MCF 10A (cell line): ENCODE measurements at regions not wholly inside any gene's neighbourhood (a gene's known extent, or its start where the extent isn't known, plus 50 kb on each side); places are given as distances from the start of the nearest gene placed in this dataset.

ENCODE experiments used
- BruUV-seq: library from RNA; stranded (reverse); fragments of 400-500 nt; replicated peaks from 2 replicates; lab custom pipeline; 2021; lab: Mats Ljungman, UMichigan
- CTCF ChIA-PET: fragments of 300-600 bp; sonication (Branson Sonifier 250); formaldehyde crosslinking; extraction: SDS; loops from one replicate; lab custom pipeline; 2021; ENCODE audit warnings: antibody characterized with exemption, inconsistent platforms; lab: Yijun Ruan, JAX
- POLR2A ChIA-PET: fragments of 300-600, 350-650 bp; sonication (Branson Sonifier 250); formaldehyde crosslinking; extraction: SDS; loops from one replicate; lab custom pipeline; 2020; ENCODE audit warnings: antibody characterized with exemption, inconsistent platforms; lab: Yijun Ruan, JAX
- DNase-seq: peaks from one replicate; pipeline ENCODE4 v3.0.0-alpha.2; 2018; ENCODE audit not compliant: unreplicated experiment
- H3K27ac Mint-ChIP-seq: one replicate; pipeline ENCODE4 v1.8.0; 2022; ENCODE audit warnings: mild to moderate bottlenecking, low read depth, mixed read lengths; ENCODE audit not compliant: unreplicated experiment
- H3K27me3 Mint-ChIP-seq: one replicate; pipeline ENCODE4 v1.8.0; 2022; ENCODE audit warnings: mixed read lengths; ENCODE audit not compliant: insufficient read depth, unreplicated experiment
- H3K36me3 Mint-ChIP-seq: one replicate; pipeline ENCODE4 v1.8.0; 2022; ENCODE audit warnings: mild to moderate bottlenecking, moderate library complexity, mixed read lengths; ENCODE audit not compliant: insufficient read depth, unreplicated experiment
- H3K4me1 Mint-ChIP-seq: one replicate; pipeline ENCODE4 v1.8.0; 2022; ENCODE audit warnings: mixed read lengths; ENCODE audit not compliant: insufficient read depth, unreplicated experiment
- H3K4me3 Mint-ChIP-seq: one replicate; pipeline ENCODE4 v1.8.0; 2022; ENCODE audit warnings: mild to moderate bottlenecking, moderate library complexity, mixed read lengths; ENCODE audit not compliant: unreplicated experiment
- H3K9me3 Mint-ChIP-seq: one replicate; pipeline ENCODE4 v1.8.0; 2022; ENCODE audit warnings: mixed read lengths; ENCODE audit not compliant: unreplicated experiment
- CTCF ChIP-seq: fragments of 200-600 bp; IDR thresholded peaks from one replicate; pipeline ENCODE4 v1.8.0; 2022; ENCODE audit warnings: antibody characterized with exemption, mild to moderate bottlenecking; ENCODE audit not compliant: unreplicated experiment
- intact Hi-C: fragments of 100-400 bp; cut with micrococcal nuclease; formaldehyde crosslinking; loops from 2 replicates; pipeline ENCODE4 v1.14.1; 2022

GRCh38 chrX:147846676-147847075, 65.0 kb upstream of the FMR1 start:
- no peak for DNase-seq
- H3K27me3 Mint-ChIP-seq, result no peaks in the 10 kb centered on the region
- H3K9me3 Mint-ChIP-seq, result peaks cover 11% of the 10 kb centered on the region
- intact Hi-C loops, result no loop called here
- H3K4me1 Mint-ChIP-seq, result no peaks in the 10 kb centered on the region
- CTCF ChIA-PET, result no interaction called here
- no peak for TF ChIP-seq CTCF
- no peaks in the 10 kb centered on the region for H3K36me3 Mint-ChIP-seq
- no TSS peak for BruUV-seq
- no peak overlapping the region for H3K4me3 Mint-ChIP-seq
- POLR2A ChIA-PET, result no interaction called here
- H3K27ac Mint-ChIP-seq, result no peak overlapping the region

- ChIA-PET POLR2A (interaction anchor here (1.0 kb wide), 1 partner anchor 30 kb away, joined by 4 read pairs; no protein-coding TSS in a partner anchor), CTCF (no interaction called here)
- intact Hi-C loops, result no loop called here
Observed at GRCh38 chrX:147847999-147848398, 63.7 kb upstream of the FMR1 start.

GRCh38 chrX:147848543-147849443, 62.9 kb upstream of the FMR1 start:
- DNase-seq, result no peak
- intact Hi-C loops, result no loop called here
- CTCF ChIA-PET, result no interaction called here
- Mint-ChIP-seq H3K4me3 (no peak overlapping the region), H3K27me3 (no peaks in the 10 kb centered on the region), H3K27ac (no peak overlapping the region), H3K36me3 (no peaks in the 10 kb centered on the region), H3K4me1 (no peaks in the 10 kb centered on the region), H3K9me3 (peaks cover 10% of the 10 kb centered on the region)
- POLR2A ChIA-PET, result no interaction called here
- no TSS peak for BruUV-seq
- TF ChIP-seq CTCF, result no peak

More at GRCh38 chrX:147847999-147848398, 63.7 kb upstream of the FMR1 start:
- no peaks in the 10 kb centered on the region for H3K36me3 Mint-ChIP-seq
- BruUV-seq, result no TSS peak
- no peak for DNase-seq
- H3K9me3 Mint-ChIP-seq, result peaks cover 18% of the 10 kb centered on the region
- H3K27me3 Mint-ChIP-seq, result no peaks in the 10 kb centered on the region
- no peak overlapping the region for H3K4me3 Mint-ChIP-seq
- no peak for TF ChIP-seq CTCF
- no peaks in the 10 kb centered on the region for H3K4me1 Mint-ChIP-seq
- no peak overlapping the region for H3K27ac Mint-ChIP-seq

- H3K9me3 Mint-ChIP-seq, result peaks cover 7% of the 10 kb centered on the region
- no peak overlapping the region for H3K4me3 Mint-ChIP-seq
- H3K4me1 Mint-ChIP-seq, result no peaks in the 10 kb centered on the region
- DNase-seq, result no peak
- ChIA-PET CTCF (no interaction called here), POLR2A (no interaction called here)
- no peak for TF ChIP-seq CTCF
- BruUV-seq, result no TSS peak
- intact Hi-C loops, result no loop called here
- H3K27ac Mint-ChIP-seq, result no peak overlapping the region
- no peaks in the 10 kb centered on the region for H3K27me3 Mint-ChIP-seq
- no peaks in the 10 kb centered on the region for H3K36me3 Mint-ChIP-seq
Observed at GRCh38 chrX:147850875-147851274, 60.8 kb upstream of the FMR1 start.
